ENCODE measurements at regions not wholly inside any gene's neighbourhood (a gene's known extent, or its start where the extent isn't known, plus 50 kb on each side); places are given as distances from the start of the nearest gene placed in this dataset.
"Not testable (repeated sequence)": the region's sequence is repeated elsewhere in the genome, so short reads cannot be mapped to it uniquely, and the experiment has no call there.

- DNase-seq, result no peak
Measured at GRCh38 chr12:9334964-9335363, 126.8 kb upstream of the PZP start.

- no peak for DNase-seq
Measured at GRCh38 chr12:9334041-9334692, 126.0 kb upstream of the PZP start.

GRCh38 chr12:9333161-9333560, 125.0 kb upstream of the PZP start:
- no peak for DNase-seq

- DNase-seq, result no peak
Measured at GRCh38 chr12:9332564-9332963, 124.4 kb upstream of the PZP start.

GRCh38 chr12:9331218-9331626, 123.0 kb upstream of the PZP start:
- peak; percentile 54 for DNase-seq

- DNase-seq, result no peak
Measured at GRCh38 chr12:9329019-9329418, 120.8 kb upstream of the PZP start.

- DNase-seq, result no peak
Measured at GRCh38 chr12:9328065-9328464, 119.9 kb upstream of the PZP start.

DNA sequence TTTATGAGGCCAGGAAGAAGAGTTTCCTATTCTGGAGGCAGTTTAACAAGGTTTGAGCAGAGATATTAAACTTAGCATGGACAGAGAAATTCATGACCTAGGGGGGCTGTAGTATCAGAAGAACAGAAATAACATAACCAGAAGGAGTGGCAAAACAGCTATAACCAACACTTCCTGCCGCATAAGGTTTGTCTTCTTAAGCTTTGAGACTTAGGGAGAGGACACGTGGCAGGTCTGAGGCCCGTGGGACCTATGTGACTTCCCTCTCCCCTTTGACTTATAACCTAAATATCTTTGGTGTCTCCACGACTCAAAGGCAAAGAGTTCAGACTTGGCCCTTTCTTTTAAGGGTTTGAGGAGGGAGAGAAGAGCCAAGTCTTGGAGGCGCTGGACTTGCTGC, 119.1 kb upstream of the PZP start:
- DNase-seq, result no peak

- not testable (repeated sequence) for DNase-seq
Measured at GRCh38 chr12:9326849-9327248, 118.7 kb upstream of the PZP start.

DNA sequence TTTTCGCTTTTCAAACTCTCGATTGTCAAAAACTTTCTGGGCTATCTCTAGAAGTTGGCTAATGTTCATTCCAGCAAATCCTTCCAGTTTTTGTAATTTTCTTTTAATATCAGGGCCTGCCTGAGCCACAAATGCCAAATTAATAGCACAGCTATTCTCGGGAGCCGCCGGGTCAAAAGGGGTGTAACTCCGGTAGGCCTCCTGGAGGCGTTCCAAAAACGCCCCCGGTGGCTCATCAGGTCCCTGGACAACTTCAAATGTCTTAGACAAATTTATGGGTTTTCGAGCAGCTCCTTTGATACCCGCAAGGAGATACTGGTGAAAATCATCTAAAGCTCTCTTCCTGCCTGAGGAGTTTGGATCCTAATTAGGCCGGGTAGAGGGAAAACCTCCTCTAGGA, 117.9 kb upstream of the PZP start:
- no peak for DNase-seq

GRCh38 chr12:9325471-9325870, 117.3 kb upstream of the PZP start:
- DNase-seq, result no peak

GRCh38 chr12:9324782-9325181, 116.6 kb upstream of the PZP start:
- DNase-seq, result no peak

- DNase-seq, result no peak
Measured at GRCh38 chr12:9323144-9323681, 115.0 kb upstream of the PZP start.

DNA sequence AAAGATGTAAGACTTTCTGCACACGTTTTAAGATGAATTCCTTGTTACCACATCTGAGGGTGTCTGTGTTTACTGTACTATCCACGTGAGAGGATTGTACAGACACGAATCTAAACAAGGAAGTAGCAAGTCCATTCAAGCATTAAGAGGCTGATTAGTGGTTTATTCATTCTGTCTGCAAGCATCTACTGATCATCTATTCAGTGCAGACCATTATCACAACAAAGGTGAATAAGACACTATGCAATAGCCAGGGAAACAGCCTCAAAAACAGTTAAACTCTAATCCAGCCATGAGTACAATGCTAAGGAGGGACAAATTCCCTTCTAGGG, 111.6 kb upstream of the PZP start:
- no peak for DNase-seq

DNA sequence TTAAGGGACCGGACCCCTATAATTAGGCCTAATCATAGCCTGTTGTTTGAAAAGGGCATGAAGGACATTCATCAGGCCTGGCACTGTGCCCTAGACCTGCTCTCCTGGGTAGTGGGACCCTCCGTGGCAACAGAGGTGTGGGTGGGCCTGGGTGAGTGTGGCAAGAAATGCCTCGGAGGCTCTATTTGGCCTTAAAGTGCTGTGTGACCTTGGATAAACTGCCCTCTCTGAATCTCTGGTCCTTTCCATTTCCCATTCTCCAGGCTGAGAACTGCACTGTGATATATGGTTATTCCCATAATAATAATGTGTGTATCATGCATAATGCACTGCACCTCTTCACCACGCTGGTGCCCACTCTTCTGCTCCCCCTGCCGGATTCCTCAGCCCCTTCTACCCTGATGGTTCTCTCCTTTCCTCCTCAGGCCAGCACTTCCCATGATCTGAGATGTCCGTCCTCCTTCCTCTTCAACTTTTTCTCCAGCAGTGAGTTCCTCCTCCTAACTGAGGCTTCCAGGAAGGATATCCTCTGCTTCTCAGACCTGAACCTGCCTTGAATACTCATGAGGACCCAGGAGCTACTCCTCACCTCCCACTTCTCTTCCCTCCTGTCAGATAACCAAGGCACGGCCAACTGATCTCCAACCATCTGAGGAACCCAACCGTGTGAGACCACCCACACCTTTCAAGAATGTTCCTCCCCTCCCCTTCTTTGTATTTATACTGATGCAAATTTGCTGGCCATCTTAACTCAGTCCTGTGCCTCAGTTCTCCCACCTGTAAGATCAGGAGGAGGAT, 111.0 kb upstream of the PZP start:
- no peak for DNase-seq

DNA sequence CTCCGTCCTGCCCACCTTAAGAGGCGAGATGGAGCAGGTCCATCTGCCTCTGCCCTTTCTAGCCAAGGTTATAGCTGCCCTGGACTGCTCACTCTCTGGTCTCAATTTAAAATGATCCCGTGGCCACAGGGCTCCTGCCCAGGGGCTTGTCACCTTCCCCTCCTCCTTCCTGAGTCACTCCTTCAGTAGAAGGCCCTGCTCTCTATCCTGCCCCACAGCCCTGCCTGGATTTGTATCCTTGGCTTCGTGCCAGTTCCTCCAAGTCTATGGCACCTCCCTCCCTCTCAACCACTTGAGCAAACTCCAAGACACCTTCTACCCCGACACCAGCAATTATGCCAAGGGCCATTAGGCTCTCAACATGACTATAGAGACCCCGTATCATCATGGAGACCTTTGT, 105.3 kb upstream of the PZP start:
- DNase-seq, result not testable (repeated sequence)

DNA sequence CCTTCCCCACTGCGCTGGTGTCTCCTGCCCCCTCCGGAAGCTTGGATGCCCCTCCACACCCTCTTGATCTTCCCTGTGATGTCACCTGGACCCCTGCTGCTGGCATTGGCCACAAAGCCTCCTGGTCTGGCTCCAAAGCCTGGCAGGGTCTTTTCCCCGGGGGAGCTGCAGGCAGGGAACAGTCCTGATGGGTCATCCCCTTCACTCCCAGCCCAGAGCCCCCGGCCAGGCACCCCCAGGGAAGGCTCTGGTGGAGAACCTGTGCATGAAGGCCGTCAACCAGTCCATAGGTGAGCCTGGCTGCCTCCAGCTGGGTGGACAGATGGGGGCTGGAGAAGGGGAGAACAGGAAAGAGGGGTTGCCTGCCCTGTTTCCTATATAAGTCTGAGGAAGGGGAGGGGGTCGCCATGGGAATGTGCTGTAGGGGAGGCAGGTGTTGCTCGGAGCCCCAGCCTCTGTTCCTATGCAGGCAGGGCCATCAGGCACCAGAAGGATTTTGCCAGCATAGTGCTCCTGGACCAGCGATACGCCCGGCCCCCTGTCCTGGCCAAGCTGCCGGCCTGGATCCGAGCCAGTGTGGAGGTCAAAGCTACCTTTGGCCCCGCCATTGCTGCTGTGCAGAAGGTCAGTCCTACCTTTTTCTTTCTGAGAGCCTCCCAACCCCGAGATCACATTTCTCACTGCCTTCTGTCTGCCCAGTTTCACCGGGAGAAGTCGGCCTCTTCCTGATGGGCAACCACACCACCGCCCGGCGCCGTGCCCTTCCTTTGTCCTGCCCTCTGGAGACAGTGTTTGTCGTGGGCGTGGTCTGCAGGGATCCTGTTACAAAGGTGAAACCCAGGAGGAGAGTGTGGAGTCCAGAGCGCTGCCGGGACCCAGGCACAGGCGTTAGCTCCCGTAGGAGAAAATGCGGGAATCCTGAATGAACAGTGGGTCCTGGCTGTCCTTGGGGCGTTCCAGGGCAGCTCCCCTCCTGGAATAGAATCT, 104.5 kb upstream of the PZP start:
- not testable (repeated sequence) for DNase-seq

DNA sequence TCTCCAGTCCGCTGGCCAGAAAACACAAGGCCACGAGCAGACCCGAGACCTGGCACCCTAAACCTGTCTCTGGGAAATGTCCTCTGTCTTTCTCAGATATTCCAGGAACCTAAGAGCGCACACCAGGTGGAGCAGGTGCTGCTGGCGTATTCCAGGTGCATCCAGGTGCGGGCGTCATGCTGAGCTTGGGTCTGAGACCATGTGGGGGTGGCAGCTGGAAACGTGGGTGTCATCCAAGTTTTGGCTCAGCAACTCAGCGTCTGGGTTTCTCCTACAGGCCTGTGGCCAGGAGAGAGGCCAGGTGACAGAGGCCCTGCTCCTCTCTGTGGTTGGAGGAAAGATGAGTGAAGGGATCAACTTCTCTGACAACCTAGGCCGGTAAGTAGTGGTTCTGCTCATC, 103.3 kb upstream of the PZP start:
- DNase-seq, result not testable (repeated sequence)

GRCh38 chr12:9310645-9311044, 102.5 kb upstream of the PZP start:
- not testable (repeated sequence) for DNase-seq

GRCh38 chr12:9309749-9310148, 101.6 kb upstream of the PZP start:
- DNase-seq, result not testable (repeated sequence)

- not testable (repeated sequence) for DNase-seq
Measured at GRCh38 chr12:9308745-9309144, 100.5 kb upstream of the PZP start.

DNA sequence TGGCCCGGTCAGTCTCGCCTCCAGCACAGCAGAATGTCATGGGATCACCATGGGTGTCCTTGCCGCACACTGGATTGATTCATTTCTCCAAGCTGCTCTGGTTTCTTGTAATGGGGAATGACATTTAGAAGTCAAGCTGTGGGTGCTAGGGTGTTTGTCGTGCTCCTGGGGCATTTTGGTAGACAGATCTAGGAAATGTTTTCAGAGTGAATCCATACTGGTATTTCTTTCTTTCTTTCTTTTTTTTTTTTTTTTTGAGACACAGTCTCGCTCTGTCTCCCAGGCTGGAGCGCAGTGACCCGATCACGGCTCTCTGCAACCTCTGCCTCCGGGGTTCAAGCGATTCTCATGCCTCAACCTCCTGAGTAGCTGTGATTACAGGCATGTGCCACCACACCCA, 100.0 kb upstream of the PZP start:
- not testable (repeated sequence) for DNase-seq

GRCh38 chr12:9307255-9307654, 99.1 kb upstream of the PZP start:
- DNase-seq, result not testable (repeated sequence)

All from occipital lobe (tissue), 1 donor.